ENCODE measurements at regions not wholly inside any gene's neighbourhood (a gene's known extent, or its start where the extent isn't known, plus 50 kb on each side); places are given as distances from the start of the nearest gene placed in this dataset.

DNA sequence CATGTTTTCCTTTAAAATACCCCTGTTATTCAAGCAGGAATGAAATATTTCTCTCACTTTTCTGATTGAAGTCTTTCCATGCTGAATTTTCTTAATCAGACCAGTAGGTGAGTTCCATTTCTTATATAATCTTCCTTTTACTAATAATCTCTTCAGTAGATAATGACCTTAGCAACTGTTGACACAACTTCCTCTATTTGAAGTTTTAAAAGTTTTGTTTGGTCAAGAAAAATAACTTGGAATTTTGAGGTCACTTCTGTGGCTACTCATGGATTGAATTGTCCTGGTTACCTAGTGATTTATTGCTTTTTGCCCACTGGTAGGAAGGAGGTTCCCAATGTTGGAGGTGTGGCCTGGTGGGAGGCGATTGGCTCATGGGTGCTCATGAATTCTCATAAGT, 70.6 kb upstream of the PAXBP1 start:
- no peaks in the 10 kb centered on the region for H3K36me3 ChIP-seq (ENCODE audit: control insufficient read depth, low read length)
- no peak overlapping the region for H3K4me2 ChIP-seq (ENCODE audit: low read length)
- H4K20me1 ChIP-seq (ENCODE audit: control insufficient read depth, insufficient read depth, low read depth, low read length) = no peaks in the 10 kb centered on the region
- no peaks in the 10 kb centered on the region for H3K9me2 ChIP-seq (replicated peaks; ENCODE audit: control insufficient read depth, low read length)
- no peaks in the 10 kb centered on the region for H3K79me2 ChIP-seq (ENCODE audit: control insufficient read depth, low read length)
- peaks cover 3% of the 10 kb centered on the region; the same call in 1 of the 2 replicates for H3K27me3 ChIP-seq (ENCODE audit: control insufficient read depth, low read length)
- H3K9me3 ChIP-seq (ENCODE audit: control insufficient read depth, insufficient read depth, low read length) = no peaks in the 10 kb centered on the region
- H3K27ac ChIP-seq (ENCODE audit: low read depth, low read length) = no peak overlapping the region
- H3F3A ChIP-seq (ENCODE audit: control insufficient read depth, insufficient read depth) = no peaks in the 10 kb centered on the region
- TF ChIP-seq, protein P1, sequence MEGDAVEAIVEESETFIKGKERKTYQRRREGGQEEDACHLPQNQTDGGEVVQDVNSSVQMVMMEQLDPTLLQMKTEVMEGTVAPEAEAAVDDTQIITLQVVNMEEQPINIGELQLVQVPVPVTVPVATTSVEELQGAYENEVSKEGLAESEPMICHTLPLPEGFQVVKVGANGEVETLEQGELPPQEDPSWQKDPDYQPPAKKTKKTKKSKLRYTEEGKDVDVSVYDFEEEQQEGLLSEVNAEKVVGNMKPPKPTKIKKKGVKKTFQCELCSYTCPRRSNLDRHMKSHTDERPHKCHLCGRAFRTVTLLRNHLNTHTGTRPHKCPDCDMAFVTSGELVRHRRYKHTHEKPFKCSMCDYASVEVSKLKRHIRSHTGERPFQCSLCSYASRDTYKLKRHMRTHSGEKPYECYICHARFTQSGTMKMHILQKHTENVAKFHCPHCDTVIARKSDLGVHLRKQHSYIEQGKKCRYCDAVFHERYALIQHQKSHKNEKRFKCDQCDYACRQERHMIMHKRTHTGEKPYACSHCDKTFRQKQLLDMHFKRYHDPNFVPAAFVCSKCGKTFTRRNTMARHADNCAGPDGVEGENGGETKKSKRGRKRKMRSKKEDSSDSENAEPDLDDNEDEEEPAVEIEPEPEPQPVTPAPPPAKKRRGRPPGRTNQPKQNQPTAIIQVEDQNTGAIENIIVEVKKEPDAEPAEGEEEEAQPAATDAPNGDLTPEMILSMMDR (IDR thresholded peaks at IDR 0.05; ENCODE audit: low read depth, low read length, poor library complexity, severe bottlenecking) = no peak
- TF ChIP-seq EZH2phosphoT487 (IDR thresholded peaks at IDR 0.05; ENCODE audit: borderline replicate concordance, low read length) = no peak
- H3K4me3 ChIP-seq (ENCODE audit: low read length) = no peak overlapping the region
- no peaks in the 10 kb centered on the region for H3K4me1 ChIP-seq (ENCODE audit: control insufficient read depth, low read length)

GRCh38 chr21:32843561-32843960, 72.0 kb upstream of the PAXBP1 start:
- no peaks in the 10 kb centered on the region for H3K79me2 ChIP-seq (ENCODE audit: control insufficient read depth, low read length)
- H3K27me3 ChIP-seq (ENCODE audit: control insufficient read depth, low read length) = peaks cover 6% of the 10 kb centered on the region; the same call in 1 of the 2 replicates
- no peaks in the 10 kb centered on the region for H3K9me2 ChIP-seq (replicated peaks; ENCODE audit: control insufficient read depth, low read length)
- H3K4me1 ChIP-seq (ENCODE audit: control insufficient read depth, low read length) = no peaks in the 10 kb centered on the region
- no peaks in the 10 kb centered on the region for H3K36me3 ChIP-seq (ENCODE audit: control insufficient read depth, low read length)
- TF ChIP-seq, protein P1 (IDR thresholded peaks at IDR 0.05; ENCODE audit: low read depth, low read length, poor library complexity, severe bottlenecking) = no peak
- TF ChIP-seq EZH2phosphoT487 (IDR thresholded peaks at IDR 0.05; ENCODE audit: borderline replicate concordance, low read length) = no peak
- no peaks in the 10 kb centered on the region for H3F3A ChIP-seq (ENCODE audit: control insufficient read depth, insufficient read depth)
- no peak overlapping the region for H3K4me2 ChIP-seq (ENCODE audit: low read length)
- no peaks in the 10 kb centered on the region for H4K20me1 ChIP-seq (ENCODE audit: control insufficient read depth, insufficient read depth, low read depth, low read length)
- H3K9me3 ChIP-seq (ENCODE audit: control insufficient read depth, insufficient read depth, low read length) = no peaks in the 10 kb centered on the region
- H3K4me3 ChIP-seq (ENCODE audit: low read length) = no peak overlapping the region
- H3K27ac ChIP-seq (ENCODE audit: low read depth, low read length) = no peak overlapping the region

GRCh38 chr21:32844076-32844475, 72.5 kb upstream of the PAXBP1 start:
- H3K9me3 ChIP-seq (ENCODE audit: control insufficient read depth, insufficient read depth, low read length) = no peaks in the 10 kb centered on the region
- H3K79me2 ChIP-seq (ENCODE audit: control insufficient read depth, low read length) = no peaks in the 10 kb centered on the region
- TF ChIP-seq, protein P1 (IDR thresholded peaks at IDR 0.05; ENCODE audit: low read depth, low read length, poor library complexity, severe bottlenecking) = no peak
- no peak for TF ChIP-seq EZH2phosphoT487 (IDR thresholded peaks at IDR 0.05; ENCODE audit: borderline replicate concordance, low read length)
- peaks cover 4% of the 10 kb centered on the region; the same call in 1 of the 2 replicates for H3K27me3 ChIP-seq (ENCODE audit: control insufficient read depth, low read length)
- no peaks in the 10 kb centered on the region for H3K36me3 ChIP-seq (ENCODE audit: control insufficient read depth, low read length)
- no peak overlapping the region for H3K4me3 ChIP-seq (ENCODE audit: low read length)
- no peaks in the 10 kb centered on the region for H3K9me2 ChIP-seq (replicated peaks; ENCODE audit: control insufficient read depth, low read length)
- H3K4me1 ChIP-seq (ENCODE audit: control insufficient read depth, low read length) = no peaks in the 10 kb centered on the region
- no peak overlapping the region for H3K4me2 ChIP-seq (ENCODE audit: low read length)
- H3K27ac ChIP-seq (ENCODE audit: low read depth, low read length) = no peak overlapping the region
- H4K20me1 ChIP-seq (ENCODE audit: control insufficient read depth, insufficient read depth, low read depth, low read length) = no peaks in the 10 kb centered on the region
- H3F3A ChIP-seq (ENCODE audit: control insufficient read depth, insufficient read depth) = no peaks in the 10 kb centered on the region

All from DOHH2 (cell line).